GM12878 (cell line): ENCODE measurements at regions not wholly inside any gene's neighbourhood (a gene's known extent, or its start where the extent isn't known, plus 50 kb on each side); places are given as distances from the start of the nearest gene placed in this dataset.

Experiments
- ATAC-seq: fragments of 200-7000 bp; cut with Tn5 transposase; 3 replicates; pipeline ENCODE4 v1.9.1; 2020; ENCODE audit warnings: mild to moderate bottlenecking, moderate library complexity
- BruUV-seq: library from RNA; stranded (reverse); fragments of 400-500 nt; replicated peaks from 2 replicates; lab custom pipeline; 2021; lab: Mats Ljungman, UMichigan
- CTCF ChIA-PET: fragments of 300-600 bp; sonication (Branson Sonifier 250); formaldehyde crosslinking; extraction: SDS; loops from one replicate; lab custom pipeline; 2021; ENCODE audit warnings: inconsistent platforms; lab: Yijun Ruan, JAX
- POLR2A ChIA-PET: fragments of 350-600 bp; formaldehyde crosslinking; extraction: SDS; loops from one replicate; lab custom pipeline; 2021; ENCODE audit warnings: inconsistent platforms; lab: Charles Lee
- RAD21 ChIA-PET: fragments of 300-600 bp; sonication (Branson Sonifier 250); formaldehyde crosslinking; loops from one replicate; lab custom pipeline; 2023; ENCODE audit warnings: antibody characterized with exemption; ENCODE audit not compliant: unreplicated experiment; lab: Charles Lee
- SMC1A ChIA-PET: fragments of 300-600 bp; sonication (Branson Sonifier 250); formaldehyde crosslinking; loops from one replicate; lab custom pipeline; 2023; ENCODE audit not compliant: unreplicated experiment, uncharacterized antibody; lab: Charles Lee
- DNase-seq: peaks from one replicate; pipeline ENCODE4 v3.0.0-alpha.2; 2011; ENCODE audit warnings: low read depth, low spot score
- FAIRE-seq: peaks from 3 replicates; lab custom pipeline; 2011; peaks lifted over from hg19 to GRCh38; lab: Jason Lieb, UNC
- H2AFZ ChIP-seq: 2 replicates; pipeline ENCODE4 v1.6.0; 2011; ENCODE audit warnings: low read depth, low read length, control low read depth; ENCODE audit not compliant: control insufficient read depth
- H3K27ac ChIP-seq: 2 replicates; pipeline ENCODE4 v1.5.1; 2011; ENCODE audit warnings: control low read depth; ENCODE audit not compliant: control insufficient read depth, insufficient read depth
- H3K27me3 ChIP-seq, 2 experiments: replicated peaks in 1 of 2; 2 replicates each; pipeline versions ENCODE4 v1.6.0 to v1.6.1; 2011; ENCODE audit warnings: low read length in 1 of 2; ENCODE audit not compliant: control insufficient read depth in 2 of 2, insufficient read depth in 2 of 2
- H3K36me3 ChIP-seq, 2 experiments: 2 replicates each; pipeline ENCODE4 v1.5.1; 2011; ENCODE audit warnings: low read length in 1 of 2; ENCODE audit not compliant: control insufficient read depth in 2 of 2, insufficient read depth in 2 of 2
- H3K4me1 ChIP-seq: 2 replicates; pipeline ENCODE4 v1.6.1; 2011; ENCODE audit warnings: mild to moderate bottlenecking, low read length, moderate library complexity, mixed read lengths; ENCODE audit not compliant: control insufficient read depth, insufficient read depth
- H3K4me2 ChIP-seq: 2 replicates; pipeline ENCODE4 v1.6.0; 2011; ENCODE audit warnings: control low read depth; ENCODE audit not compliant: control insufficient read depth, insufficient read depth
- H3K4me3 ChIP-seq: fragments of 200-600 bp; sonication (generic); 2 replicates; pipeline ENCODE4 v1.5.1; 2016
- H3K79me2 ChIP-seq: 2 replicates; pipeline ENCODE4 v1.6.0; 2011; ENCODE audit warnings: low read length; ENCODE audit not compliant: control insufficient read depth, insufficient read depth
- H3K9ac ChIP-seq: 2 replicates; pipeline ENCODE4 v1.8.0; 2011; ENCODE audit warnings: low read length, control low read depth, mixed read lengths; ENCODE audit not compliant: control insufficient read depth, insufficient read depth
- H3K9me3 ChIP-seq: replicated peaks from 3 replicates; pipeline ENCODE4 v1.5.1; 2011; ENCODE audit warnings: mild to moderate bottlenecking, low read length; ENCODE audit not compliant: control insufficient read depth, insufficient read depth
- H4K20me1 ChIP-seq: 2 replicates; pipeline ENCODE4 v1.6.0; 2011; ENCODE audit not compliant: control insufficient read depth, insufficient read depth
- ETV6 ChIP-seq, 2 experiments: fragments of 450-650 bp in 1 of 2; IDR thresholded peaks in 1 of 2; conservative IDR thresholded peaks in 1 of 2; 2 replicates each; pipeline ENCODE4 v1.6.1; 2014; ENCODE audit warnings: antibody characterized with exemption in 1 of 2, borderline replicate concordance in 1 of 2, low read depth in 1 of 2, mild to moderate bottlenecking in 1 of 2, moderate library complexity in 1 of 2
- GABPA ChIP-seq: IDR thresholded peaks from 2 replicates; pipeline ENCODE4 v1.6.1; 2014; ENCODE audit warnings: antibody characterized with exemption, low read depth, mild to moderate bottlenecking, inconsistent platforms
- HDAC2 ChIP-seq: fragments of 200-600 bp; sonication (generic); IDR thresholded peaks from 2 replicates; pipeline ENCODE4 v1.6.1; 2017
- LARP7 ChIP-seq: fragments of 450-650 bp; IDR thresholded peaks from 2 replicates; pipeline ENCODE4 v1.6.1; 2017; ENCODE audit warnings: mild to moderate bottlenecking
- MEF2B ChIP-seq: fragments of 450-650 bp; IDR thresholded peaks from 2 replicates; pipeline ENCODE4 v1.6.1; 2018; ENCODE audit warnings: mild to moderate bottlenecking, moderate library complexity; ENCODE audit not compliant: partially characterized antibody, poor library complexity, severe bottlenecking
- MYC ChIP-seq: IDR thresholded peaks from 2 replicates; pipeline ENCODE4 v1.6.1; 2011; ENCODE audit warnings: mild to moderate bottlenecking, low read length, moderate library complexity, inconsistent platforms; ENCODE audit not compliant: insufficient read depth, insufficient replicate concordance, insufficient read length, severe bottlenecking
- SPI1 ChIP-seq: IDR thresholded peaks from 2 replicates; pipeline ENCODE4 v1.6.1; 2011; ENCODE audit warnings: low read depth, mild to moderate bottlenecking, low read length, moderate library complexity, borderline replicate concordance; ENCODE audit not compliant: insufficient read depth
- SRF ChIP-seq, 2 experiments: IDR thresholded peaks; 2 replicates each; pipeline ENCODE4 v1.6.1; 2011; ENCODE audit warnings: low read depth in 2 of 2, low read length in 2 of 2, mild to moderate bottlenecking in 1 of 2, moderate library complexity in 1 of 2
- ZNF24 ChIP-seq: fragments of 450-650 bp; IDR thresholded peaks from 2 replicates; pipeline ENCODE4 v1.6.1; 2017; ENCODE audit warnings: antibody characterized with exemption, mild to moderate bottlenecking
- WGBS: methylation state at CpG from one replicate; pipeline ENCODE4 v1.1.6; 2016; ENCODE audit warnings: low lambda C conversion rate; ENCODE audit not compliant: insufficient replicate concordance, insufficient coverage; ENCODE audit errors: missing lambda C conversion rate; 5-methylcytosine and 5-hydroxymethylcytosine counted together
- in situ Hi-C: fragments of 300-500 bp; cut with MboI; formaldehyde crosslinking; loops from 9 replicates; pipeline ENCODE4 v1.14.3; 2018; ENCODE audit warnings: mixed read lengths
- intact Hi-C: fragments of 100-400 bp; cut with micrococcal nuclease; formaldehyde crosslinking; loops from one replicate; pipeline ENCODE4 v1.14.2; 2022; ENCODE audit not compliant: unreplicated experiment
- TF ChIP-seq, protein P1 (sequence below): fragments of 450-650 bp; conservative IDR thresholded peaks from 2 replicates; pipeline ENCODE4 v1.6.1; 2017; ENCODE audit warnings: mild to moderate bottlenecking, moderate library complexity
- TF ChIP-seq, protein P2 (sequence below): fragments of 450-650 bp; IDR thresholded peaks from 2 replicates; pipeline ENCODE4 v1.6.1; 2017; ENCODE audit warnings: mild to moderate bottlenecking, low read depth, inconsistent platforms; ENCODE audit not compliant: poor library complexity, severe bottlenecking
- TF ChIP-seq, protein P3 (sequence below): fragments of 450-650 bp; IDR thresholded peaks from 2 replicates; pipeline ENCODE4 v1.6.1; 2017; ENCODE audit warnings: mild to moderate bottlenecking, moderate library complexity

DNA sequence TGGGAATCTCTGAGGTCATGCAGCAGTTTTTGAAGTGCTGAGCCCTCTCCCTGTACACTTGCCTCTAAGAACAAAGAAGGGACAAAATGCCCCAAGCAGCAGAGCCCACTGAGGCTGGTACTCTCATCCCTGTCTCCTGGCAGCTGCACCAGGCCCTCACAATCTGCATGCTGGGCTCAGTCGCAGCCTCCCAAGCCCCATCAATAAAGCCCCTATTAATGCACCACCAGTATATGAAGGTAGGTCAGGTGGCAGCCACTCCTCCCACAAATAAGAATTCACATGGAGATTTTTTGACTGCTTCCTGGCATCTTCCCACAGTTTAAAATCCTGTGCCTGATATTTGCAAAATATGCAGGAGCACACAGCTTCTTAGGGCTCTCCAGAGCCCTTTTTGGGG lies 181.2 kb upstream of the PALMD start (continued):
- no peak for TF ChIP-seq SPI1
- no peak for TF ChIP-seq HDAC2
- TF ChIP-seq LARP7 = no peak
- TF ChIP-seq MYC = no peak
- TF ChIP-seq ETV6 (conservative IDR thresholded peaks at IDR 0.05 in 1 of 2, IDR thresholded peaks at IDR 0.05 in 1 of 2; ENCODE audit: borderline replicate concordance in 1 of 2, low read depth in 1 of 2) = no peak
- no peak for TF ChIP-seq GABPA
- TF ChIP-seq, all 136 proteins: peak for 0

DNA sequence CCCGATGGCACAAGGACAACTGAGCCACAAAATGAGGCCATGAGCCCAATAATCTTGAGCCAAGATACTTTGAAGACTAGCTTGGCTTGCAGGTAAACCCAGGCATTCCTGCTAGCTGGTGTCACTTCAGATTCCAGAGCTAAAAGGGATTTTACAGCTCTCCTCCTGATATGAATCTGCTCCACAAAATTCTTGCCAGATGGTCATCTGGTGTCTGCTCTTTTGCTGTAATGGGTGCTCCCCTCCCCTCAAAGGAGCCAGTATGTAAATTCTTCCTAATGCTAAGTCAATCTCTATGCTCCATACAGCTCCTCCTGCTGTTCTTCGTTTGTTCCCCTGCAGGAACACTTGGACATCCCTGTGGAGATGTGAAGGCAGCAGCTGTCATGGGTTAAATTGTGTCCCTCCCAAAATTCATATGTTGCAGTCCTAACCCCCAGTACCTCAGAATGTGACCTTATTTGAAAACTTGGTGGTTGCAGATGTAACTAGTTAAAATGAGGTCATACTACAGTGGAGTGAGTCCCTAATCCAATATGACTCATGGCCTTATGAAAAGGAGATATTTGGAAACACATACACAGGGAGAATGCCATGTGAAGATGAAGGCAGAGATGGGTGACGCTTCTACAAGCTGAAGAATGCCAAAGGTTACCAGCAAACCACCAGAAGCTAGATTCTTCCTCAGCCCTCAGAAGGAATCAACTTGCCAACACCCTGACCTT lies 180.6 kb upstream of the PALMD start:
- Histone ChIP-seq H2AFZ (no peak overlapping the region), H3K9ac (no peak overlapping the region), H4K20me1 (no peaks in the 10 kb centered on the region), H3K4me2 (no peak overlapping the region), H3K36me3 (no peaks in the 10 kb centered on the region), H3K4me3 (no peak overlapping the region), H3K27me3 (no peaks in the 10 kb centered on the region; a peak in 1 of 4 replicates), H3K4me1 (no peaks in the 10 kb centered on the region), H3K9me3 (no peaks in the 10 kb centered on the region), H3K79me2 (no peaks in the 10 kb centered on the region), H3K27ac (no peak overlapping the region)
- intact Hi-C loops = no loop called here
- ChIA-PET RAD21 (no interaction called here), CTCF (interaction anchor here (1.1 kb wide), 1 partner anchor 15 kb away, joined by 5 read pairs; no protein-coding TSS in a partner anchor), POLR2A (no interaction called here), SMC1A (interaction anchor here (1.2 kb wide), 1 partner anchor 284 kb away, joined by 3 read pairs; no protein-coding TSS in a partner anchor)
- FAIRE-seq (no peak), ATAC-seq (no peak), DNase-seq (no peak)
- 15% methylated on average over 3 of the region's 3 CpGs for WGBS
- no TSS peak for BruUV-seq
- in situ Hi-C loops = no loop called here
- TF ChIP-seq, protein P1, sequence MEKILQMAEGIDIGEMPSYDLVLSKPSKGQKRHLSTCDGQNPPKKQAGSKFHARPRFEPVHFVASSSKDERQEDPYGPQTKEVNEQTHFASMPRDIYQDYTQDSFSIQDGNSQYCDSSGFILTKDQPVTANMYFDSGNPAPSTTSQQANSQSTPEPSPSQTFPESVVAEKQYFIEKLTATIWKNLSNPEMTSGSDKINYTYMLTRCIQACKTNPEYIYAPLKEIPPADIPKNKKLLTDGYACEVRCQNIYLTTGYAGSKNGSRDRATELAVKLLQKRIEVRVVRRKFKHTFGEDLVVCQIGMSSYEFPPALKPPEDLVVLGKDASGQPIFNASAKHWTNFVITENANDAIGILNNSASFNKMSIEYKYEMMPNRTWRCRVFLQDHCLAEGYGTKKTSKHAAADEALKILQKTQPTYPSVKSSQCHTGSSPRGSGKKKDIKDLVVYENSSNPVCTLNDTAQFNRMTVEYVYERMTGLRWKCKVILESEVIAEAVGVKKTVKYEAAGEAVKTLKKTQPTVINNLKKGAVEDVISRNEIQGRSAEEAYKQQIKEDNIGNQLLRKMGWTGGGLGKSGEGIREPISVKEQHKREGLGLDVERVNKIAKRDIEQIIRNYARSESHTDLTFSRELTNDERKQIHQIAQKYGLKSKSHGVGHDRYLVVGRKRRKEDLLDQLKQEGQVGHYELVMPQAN = no peak
- TF ChIP-seq, protein P2, sequence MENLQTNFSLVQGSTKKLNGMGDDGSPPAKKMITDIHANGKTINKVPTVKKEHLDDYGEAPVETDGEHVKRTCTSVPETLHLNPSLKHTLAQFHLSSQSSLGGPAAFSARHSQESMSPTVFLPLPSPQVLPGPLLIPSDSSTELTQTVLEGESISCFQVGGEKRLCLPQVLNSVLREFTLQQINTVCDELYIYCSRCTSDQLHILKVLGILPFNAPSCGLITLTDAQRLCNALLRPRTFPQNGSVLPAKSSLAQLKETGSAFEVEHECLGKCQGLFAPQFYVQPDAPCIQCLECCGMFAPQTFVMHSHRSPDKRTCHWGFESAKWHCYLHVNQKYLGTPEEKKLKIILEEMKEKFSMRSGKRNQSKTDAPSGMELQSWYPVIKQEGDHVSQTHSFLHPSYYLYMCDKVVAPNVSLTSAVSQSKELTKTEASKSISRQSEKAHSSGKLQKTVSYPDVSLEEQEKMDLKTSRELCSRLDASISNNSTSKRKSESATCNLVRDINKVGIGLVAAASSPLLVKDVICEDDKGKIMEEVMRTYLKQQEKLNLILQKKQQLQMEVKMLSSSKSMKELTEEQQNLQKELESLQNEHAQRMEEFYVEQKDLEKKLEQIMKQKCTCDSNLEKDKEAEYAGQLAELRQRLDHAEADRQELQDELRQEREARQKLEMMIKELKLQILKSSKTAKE = no peak
- TF ChIP-seq MEF2B (no peak), ZNF24 (no peak), SRF (IDR thresholded peaks at IDR 0.05; ENCODE audit: low read depth in 2 of 2, low read length in 2 of 2) (no peak)
- TF ChIP-seq, protein P3, sequence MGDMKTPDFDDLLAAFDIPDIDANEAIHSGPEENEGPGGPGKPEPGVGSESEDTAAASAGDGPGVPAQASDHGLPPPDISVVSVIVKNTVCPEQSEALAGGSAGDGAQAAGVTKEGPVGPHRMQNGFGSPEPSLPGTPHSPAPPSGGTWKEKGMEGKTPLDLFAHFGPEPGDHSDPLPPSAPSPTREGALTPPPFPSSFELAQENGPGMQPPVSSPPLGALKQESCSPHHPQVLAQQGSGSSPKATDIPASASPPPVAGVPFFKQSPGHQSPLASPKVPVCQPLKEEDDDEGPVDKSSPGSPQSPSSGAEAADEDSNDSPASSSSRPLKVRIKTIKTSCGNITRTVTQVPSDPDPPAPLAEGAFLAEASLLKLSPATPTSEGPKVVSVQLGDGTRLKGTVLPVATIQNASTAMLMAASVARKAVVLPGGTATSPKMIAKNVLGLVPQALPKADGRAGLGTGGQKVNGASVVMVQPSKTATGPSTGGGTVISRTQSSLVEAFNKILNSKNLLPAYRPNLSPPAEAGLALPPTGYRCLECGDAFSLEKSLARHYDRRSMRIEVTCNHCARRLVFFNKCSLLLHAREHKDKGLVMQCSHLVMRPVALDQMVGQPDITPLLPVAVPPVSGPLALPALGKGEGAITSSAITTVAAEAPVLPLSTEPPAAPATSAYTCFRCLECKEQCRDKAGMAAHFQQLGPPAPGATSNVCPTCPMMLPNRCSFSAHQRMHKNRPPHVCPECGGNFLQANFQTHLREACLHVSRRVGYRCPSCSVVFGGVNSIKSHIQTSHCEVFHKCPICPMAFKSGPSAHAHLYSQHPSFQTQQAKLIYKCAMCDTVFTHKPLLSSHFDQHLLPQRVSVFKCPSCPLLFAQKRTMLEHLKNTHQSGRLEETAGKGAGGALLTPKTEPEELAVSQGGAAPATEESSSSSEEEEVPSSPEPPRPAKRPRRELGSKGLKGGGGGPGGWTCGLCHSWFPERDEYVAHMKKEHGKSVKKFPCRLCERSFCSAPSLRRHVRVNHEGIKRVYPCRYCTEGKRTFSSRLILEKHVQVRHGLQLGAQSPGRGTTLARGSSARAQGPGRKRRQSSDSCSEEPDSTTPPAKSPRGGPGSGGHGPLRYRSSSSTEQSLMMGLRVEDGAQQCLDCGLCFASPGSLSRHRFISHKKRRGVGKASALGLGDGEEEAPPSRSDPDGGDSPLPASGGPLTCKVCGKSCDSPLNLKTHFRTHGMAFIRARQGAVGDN = no peak
